ENCODE measurements at regions not wholly inside any gene's neighbourhood (a gene's known extent, or its start where the extent isn't known, plus 50 kb on each side); places are given as distances from the start of the nearest gene placed in this dataset.

DNA sequence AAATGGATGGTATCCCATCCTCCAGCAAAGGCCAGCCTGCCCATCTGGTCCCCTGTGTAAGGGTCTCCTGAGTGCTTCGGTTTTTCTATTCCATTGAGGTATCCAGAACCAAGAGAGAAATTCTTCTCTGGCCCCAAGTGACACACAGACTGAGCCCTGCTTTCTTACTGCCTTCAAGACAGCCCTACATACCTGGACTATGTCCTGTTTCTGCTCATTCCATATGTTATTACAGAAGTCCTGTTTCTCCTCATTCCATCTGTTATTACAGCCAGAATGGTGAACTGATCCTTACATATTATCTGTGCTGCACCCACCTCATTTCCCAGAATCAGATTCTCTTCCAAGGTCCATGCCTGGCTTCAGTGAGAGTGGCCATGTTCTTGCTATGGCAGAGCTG lies 115.2 kb downstream of the DCLK3 start:
- TF ChIP-seq, protein P1, sequence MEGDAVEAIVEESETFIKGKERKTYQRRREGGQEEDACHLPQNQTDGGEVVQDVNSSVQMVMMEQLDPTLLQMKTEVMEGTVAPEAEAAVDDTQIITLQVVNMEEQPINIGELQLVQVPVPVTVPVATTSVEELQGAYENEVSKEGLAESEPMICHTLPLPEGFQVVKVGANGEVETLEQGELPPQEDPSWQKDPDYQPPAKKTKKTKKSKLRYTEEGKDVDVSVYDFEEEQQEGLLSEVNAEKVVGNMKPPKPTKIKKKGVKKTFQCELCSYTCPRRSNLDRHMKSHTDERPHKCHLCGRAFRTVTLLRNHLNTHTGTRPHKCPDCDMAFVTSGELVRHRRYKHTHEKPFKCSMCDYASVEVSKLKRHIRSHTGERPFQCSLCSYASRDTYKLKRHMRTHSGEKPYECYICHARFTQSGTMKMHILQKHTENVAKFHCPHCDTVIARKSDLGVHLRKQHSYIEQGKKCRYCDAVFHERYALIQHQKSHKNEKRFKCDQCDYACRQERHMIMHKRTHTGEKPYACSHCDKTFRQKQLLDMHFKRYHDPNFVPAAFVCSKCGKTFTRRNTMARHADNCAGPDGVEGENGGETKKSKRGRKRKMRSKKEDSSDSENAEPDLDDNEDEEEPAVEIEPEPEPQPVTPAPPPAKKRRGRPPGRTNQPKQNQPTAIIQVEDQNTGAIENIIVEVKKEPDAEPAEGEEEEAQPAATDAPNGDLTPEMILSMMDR (IDR thresholded peaks at IDR 0.05; ENCODE audit: unreplicated experiment): no peak
- intact Hi-C loops (cut with micrococcal nuclease): loop anchor here (2.0 to 5.0 kb wide), 3 partner anchors 14 to 52 kb away; no protein-coding TSS in a partner anchor
- no peak overlapping the region for H3K4me3 Mint-ChIP-seq (ENCODE audit: unreplicated experiment)
- no peaks in the 10 kb centered on the region for H3K9me3 Mint-ChIP-seq (ENCODE audit: unreplicated experiment)
- H3K36me3 Mint-ChIP-seq (ENCODE audit: insufficient read depth, unreplicated experiment): no peaks in the 10 kb centered on the region
- H3K27me3 Mint-ChIP-seq (ENCODE audit: insufficient read depth, unreplicated experiment): no peaks in the 10 kb centered on the region
- BruUV-seq (replicated peaks): no TSS peak
- ChIA-PET CTCF (no interaction called here), POLR2A (no interaction called here)
- DNase-seq (ENCODE audit: unreplicated experiment): no peak
- peaks cover 32% of the 10 kb centered on the region for H3K4me1 Mint-ChIP-seq (ENCODE audit: insufficient read depth, unreplicated experiment)
- H3K27ac Mint-ChIP-seq (ENCODE audit: low read depth, unreplicated experiment): peak overlapping the region; percentile 40

- TF ChIP-seq, protein P1 (IDR thresholded peaks at IDR 0.05; ENCODE audit: unreplicated experiment): no peak
- ChIA-PET POLR2A (interaction anchor here (1.5 kb wide), 1 partner anchor 27 kb away, joined by 5 read pairs; no protein-coding TSS in a partner anchor), CTCF (interaction anchor here (0.5 kb wide), 1 partner anchor 1280 kb away, joined by 3 read pairs; no protein-coding TSS in a partner anchor)
- H3K36me3 Mint-ChIP-seq (ENCODE audit: insufficient read depth, unreplicated experiment): no peaks in the 10 kb centered on the region
- H3K4me1 Mint-ChIP-seq (ENCODE audit: insufficient read depth, unreplicated experiment): peaks cover 30% of the 10 kb centered on the region
- no peaks in the 10 kb centered on the region for H3K27me3 Mint-ChIP-seq (ENCODE audit: insufficient read depth, unreplicated experiment)
- intact Hi-C loops (cut with micrococcal nuclease): loop anchor here (1.0 to 5.0 kb wide), 4 partner anchors 14 to 51 kb away; no protein-coding TSS in a partner anchor
- H3K4me3 Mint-ChIP-seq (ENCODE audit: unreplicated experiment): no peak overlapping the region
- TSS peak; percentile 73 for BruUV-seq (replicated peaks)
- peak; percentile 81 for DNase-seq (ENCODE audit: unreplicated experiment)
- H3K9me3 Mint-ChIP-seq (ENCODE audit: unreplicated experiment): no peaks in the 10 kb centered on the region
- peak overlapping the region; percentile 57 for H3K27ac Mint-ChIP-seq (ENCODE audit: low read depth, unreplicated experiment)
Observed at GRCh38 chr3:36648241-36649034, 115.9 kb downstream of the DCLK3 start.

DNA sequence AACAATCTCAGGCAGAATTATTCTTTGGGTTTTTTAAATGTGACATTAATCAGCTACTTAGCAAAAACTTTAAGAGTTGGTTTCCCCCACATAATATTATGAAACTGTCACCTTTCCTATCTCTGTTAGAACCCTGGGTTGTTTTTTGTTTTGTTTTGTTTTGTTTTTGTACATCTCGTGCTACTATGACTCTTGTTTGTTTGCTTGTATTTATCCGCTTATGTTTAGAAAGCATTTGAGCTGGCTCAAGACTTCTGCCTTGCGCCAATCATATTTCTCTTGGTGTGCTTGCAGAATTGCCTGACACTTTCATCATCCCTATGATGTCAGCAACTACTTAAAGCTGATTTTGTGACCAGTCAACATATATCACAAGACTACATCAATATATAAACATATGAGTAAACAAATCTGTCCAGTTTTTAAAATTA lies 116.9 kb downstream of the DCLK3 start:
- no peaks in the 10 kb centered on the region for H3K36me3 Mint-ChIP-seq (ENCODE audit: insufficient read depth, unreplicated experiment)

DNA sequence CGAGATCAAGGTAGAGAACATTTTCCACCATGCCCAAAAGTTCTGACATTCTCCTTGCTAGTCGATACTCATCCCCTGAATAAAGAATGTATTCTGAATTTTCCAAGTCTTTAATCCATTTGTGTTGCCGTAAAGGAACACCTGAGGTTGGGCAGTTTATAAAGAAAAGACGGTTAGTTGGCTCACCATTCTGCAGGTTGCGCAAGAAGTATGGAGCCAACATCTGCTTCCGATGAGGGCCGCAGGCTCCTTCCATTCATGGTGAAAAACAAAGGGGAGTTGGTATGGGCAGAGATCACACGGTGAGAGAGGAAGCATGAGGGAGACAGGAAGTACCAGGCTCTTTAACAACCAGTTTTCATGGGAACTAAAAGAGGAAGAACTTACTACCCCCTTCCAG lies 121.2 kb downstream of the DCLK3 start:
- ChIA-PET CTCF (no interaction called here), POLR2A (no interaction called here)
- BruUV-seq (replicated peaks): no TSS peak
- no peak for DNase-seq (ENCODE audit: unreplicated experiment)
- intact Hi-C loops (cut with micrococcal nuclease): no loop called here
- TF ChIP-seq, protein P1 (IDR thresholded peaks at IDR 0.05; ENCODE audit: unreplicated experiment): no peak
- H3K9me3 Mint-ChIP-seq (ENCODE audit: unreplicated experiment): no peaks in the 10 kb centered on the region
- no peaks in the 10 kb centered on the region for H3K27me3 Mint-ChIP-seq (ENCODE audit: insufficient read depth, unreplicated experiment)
- H3K4me1 Mint-ChIP-seq (ENCODE audit: insufficient read depth, unreplicated experiment): peaks cover 8% of the 10 kb centered on the region
- H3K27ac Mint-ChIP-seq (ENCODE audit: low read depth, unreplicated experiment): no peak overlapping the region
- H3K4me3 Mint-ChIP-seq (ENCODE audit: unreplicated experiment): no peak overlapping the region
- H3K36me3 Mint-ChIP-seq (ENCODE audit: insufficient read depth, unreplicated experiment): no peaks in the 10 kb centered on the region

More for the DNA sequence above, 116.9 kb downstream of the DCLK3 start:
- intact Hi-C loops (cut with micrococcal nuclease): loop anchor here (5.0 kb wide), 2 partner anchors 50 kb away; no protein-coding TSS in a partner anchor
- TF ChIP-seq, protein P1 (IDR thresholded peaks at IDR 0.05; ENCODE audit: unreplicated experiment): no peak
- Mint-ChIP-seq H3K9me3 (ENCODE audit: unreplicated experiment) (no peaks in the 10 kb centered on the region), H3K27ac (ENCODE audit: low read depth, unreplicated experiment) (peak overlapping the region; percentile 57), H3K4me3 (ENCODE audit: unreplicated experiment) (no peak overlapping the region), H3K4me1 (ENCODE audit: insufficient read depth, unreplicated experiment) (peaks cover 23% of the 10 kb centered on the region), H3K27me3 (ENCODE audit: insufficient read depth, unreplicated experiment) (no peaks in the 10 kb centered on the region)
- CTCF ChIA-PET: interaction anchor here (0.9 kb wide), 1 partner anchor 523 kb away, joined by 4 read pairs; no protein-coding TSS in a partner anchor
- POLR2A ChIA-PET: interaction anchor here (0.6 to 1.5 kb wide), 2 partner anchors 28 to 51 kb away, joined by 3 to 5 read pairs; no protein-coding TSS in a partner anchor
- no TSS peak for BruUV-seq (replicated peaks)
- no peak for DNase-seq (ENCODE audit: unreplicated experiment)

Measured in MCF 10A (cell line).